Stimulated activated CD4-positive, alpha-beta T cell treated with anti-CD3 and anti-CD28 coated beads, Interleukin-12 subunit alpha, Interleukin-12 subunit beta, amount 100 ng/mL, for 4 hours (primary cell): ENCODE measurements at regions not wholly inside any gene's neighbourhood (a gene's known extent, or its start where the extent isn't known, plus 50 kb on each side); places are given as distances from the start of the nearest gene placed in this dataset.
A peak's percentile ranks its signal among the peaks of the same experiment; 100 is the strongest.

Experiments used
- DNase-seq: peaks from one replicate; pipeline ENCODE4 v3.0.0-alpha.2; 2020

GRCh38 chr5:77157732-77158532 lies 52.5 kb upstream of the PDE8B start:
- no peak for DNase-seq

GRCh38 chr5:77156379-77156778 lies 54.1 kb upstream of the PDE8B start:
- no peak for DNase-seq

GRCh38 chr5:77155179-77155785 lies 55.2 kb upstream of the PDE8B start:
- no peak for DNase-seq

GRCh38 chr5:77152441-77152840 lies 58.0 kb upstream of the PDE8B start:
- no peak for DNase-seq

- DNase-seq: no peak
Measured at GRCh38 chr5:77151501-77151900, 59.0 kb upstream of the PDE8B start.

- DNase-seq: no peak
Measured at GRCh38 chr5:77146896-77147295, 59.8 kb upstream of the ZBED3 start.

- no peak for DNase-seq
Measured at GRCh38 chr5:77145666-77146065, 58.6 kb upstream of the ZBED3 start.

- no peak for DNase-seq
Measured at GRCh38 chr5:77144837-77145139, 57.7 kb upstream of the ZBED3 start.

GRCh38 chr5:77143998-77144836 lies 57.1 kb upstream of the ZBED3 start:
- DNase-seq: peak; percentile 44

- DNase-seq: no peak
Measured at GRCh38 chr5:77140350-77140749, 53.3 kb upstream of the ZBED3 start.

- no peak for DNase-seq
Measured at GRCh38 chr5:77139001-77139400, 51.9 kb upstream of the ZBED3 start.
